Pancreas (tissue), 10 donors: ENCODE measurements at regions not wholly inside any gene's neighbourhood (a gene's known extent, or its start where the extent isn't known, plus 50 kb on each side); places are given as distances from the start of the nearest gene placed in this dataset.

Source experiments
- ATAC-seq, 4 donors: fragments of 200-7000 bp; cut with Tn5 transposase; one replicate each; pipeline versions ENCODE4 v1.8.0 to v1.9.1; 2020; ENCODE audit warnings: mild to moderate bottlenecking in 4 of 4, moderate library complexity in 4 of 4
- DNase-seq, 6 donors: peaks; one replicate each; pipeline ENCODE4 v3.0.0-alpha.2; 2020
- FAIRE-seq: peaks from 2 replicates; lab custom pipeline; 2012; peaks lifted over from hg19 to GRCh38; lab: Jason Lieb, UNC
- H3K27ac ChIP-seq, 4 donors: fragments of 200-600 bp; sonication (generic); 1 replicate in 3 of 4; 2 replicates in 1 of 4; pipeline versions ENCODE4 v1.5.0 to v1.8.0; 2020
- H3K27me3 ChIP-seq, 4 donors: fragments of 200-600 bp; one replicate each; pipeline ENCODE4 v1.8.0; 2021
- H3K36me3 ChIP-seq, 3 donors: fragments of 200-600 bp; sonication (generic) in 1 of 3; one replicate each; pipeline versions ENCODE4 v1.5.0 to v1.8.0; 2020 to 2021
- H3K4me1 ChIP-seq, 3 donors: fragments of 200-600 bp; one replicate each; pipeline ENCODE4 v1.8.0; 2021
- H3K4me3 ChIP-seq, 4 donors: fragments of 200-600 bp; sonication (generic) in 2 of 4; one replicate each; pipeline versions ENCODE4 v1.5.0 to v1.8.0; 2020 to 2021
- H3K9me3 ChIP-seq, 4 donors: fragments of 200-600 bp; one replicate each; pipeline ENCODE4 v1.8.0; 2021
- WGBS, 2 donors: extraction: QIAGEN DNeasy Blood & Tissue Kit; methylation state at CpG; one replicate each; pipeline ENCODE4 v1.1.7; 2013; 5-methylcytosine and 5-hydroxymethylcytosine counted together
- intact Hi-C, 3 donors: fragments of 100-400 bp; cut with DNase I; formaldehyde crosslinking; loops; one replicate each; pipeline versions ENCODE4 v1.11.1 to v1.14.2; 2022
- TF ChIP-seq, protein P1 (sequence below), 4 donors: fragments of 200-600 bp; sonication (generic) in 3 of 4; IDR thresholded peaks; one replicate each; pipeline versions ENCODE4 v1.5.0 to v1.8.0; 2021; ENCODE audit warnings: antibody characterized with exemption in 4 of 4
- donor health status: healthy with polysubstance abuse.
- donor health status: DM: no; HTN: no; CAD: no; lungs with moderate emphysema.
- donor health status: DM: no; HTN: no; CAD: no.
- donor health status: control.
- donor health status: control.
- donor health status: Bipolar disorder and iron deficiency.
- donor health status: DM: yes; HTN: yes; CAD: no.
- donor health status: DM: no; HTN: no; CAD: no.
- donor health status: DM: no; HTN: no; CAD: no.
- donor health status: DM: yes; HTN: yes; CAD: no.

DNA sequence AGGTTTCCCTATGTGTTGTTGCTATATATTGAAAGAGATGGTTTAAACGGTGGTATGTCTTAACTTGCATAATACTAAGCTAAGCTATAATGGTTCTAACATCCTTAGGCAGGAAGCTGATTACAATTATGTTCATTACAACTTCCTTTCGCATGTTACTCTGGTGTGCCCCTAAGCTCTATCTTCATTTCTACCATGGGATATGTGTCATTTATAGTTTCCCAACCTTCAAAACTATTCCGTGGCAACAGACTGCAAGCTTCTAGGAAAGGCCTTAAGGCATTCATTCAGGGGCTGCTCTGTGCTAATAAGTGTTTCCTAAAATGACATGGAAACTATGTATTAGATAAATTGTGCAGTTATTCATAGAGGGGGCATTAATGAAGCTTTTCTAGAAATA, 294.6 kb downstream of the GXYLT1 start:
- ATAC-seq (no peak), DNase-seq (no peak), FAIRE-seq (no peak)
- Histone ChIP-seq H3K27me3 (no peaks in the 10 kb centered on the region), H3K4me1 (no peaks in the 10 kb centered on the region), H3K27ac (no peak overlapping the region), H3K4me3 (no peak overlapping the region), H3K9me3 (no peaks in the 10 kb centered on the region), H3K36me3 (no peaks in the 10 kb centered on the region)
- intact Hi-C loops: no loop called here
- TF ChIP-seq, protein P1, sequence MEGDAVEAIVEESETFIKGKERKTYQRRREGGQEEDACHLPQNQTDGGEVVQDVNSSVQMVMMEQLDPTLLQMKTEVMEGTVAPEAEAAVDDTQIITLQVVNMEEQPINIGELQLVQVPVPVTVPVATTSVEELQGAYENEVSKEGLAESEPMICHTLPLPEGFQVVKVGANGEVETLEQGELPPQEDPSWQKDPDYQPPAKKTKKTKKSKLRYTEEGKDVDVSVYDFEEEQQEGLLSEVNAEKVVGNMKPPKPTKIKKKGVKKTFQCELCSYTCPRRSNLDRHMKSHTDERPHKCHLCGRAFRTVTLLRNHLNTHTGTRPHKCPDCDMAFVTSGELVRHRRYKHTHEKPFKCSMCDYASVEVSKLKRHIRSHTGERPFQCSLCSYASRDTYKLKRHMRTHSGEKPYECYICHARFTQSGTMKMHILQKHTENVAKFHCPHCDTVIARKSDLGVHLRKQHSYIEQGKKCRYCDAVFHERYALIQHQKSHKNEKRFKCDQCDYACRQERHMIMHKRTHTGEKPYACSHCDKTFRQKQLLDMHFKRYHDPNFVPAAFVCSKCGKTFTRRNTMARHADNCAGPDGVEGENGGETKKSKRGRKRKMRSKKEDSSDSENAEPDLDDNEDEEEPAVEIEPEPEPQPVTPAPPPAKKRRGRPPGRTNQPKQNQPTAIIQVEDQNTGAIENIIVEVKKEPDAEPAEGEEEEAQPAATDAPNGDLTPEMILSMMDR (IDR thresholded peaks at IDR 0.05): no peak
- 54 to 68% methylated on average over 3 of the region's 3 CpGs for WGBS, 2 donors

DNA sequence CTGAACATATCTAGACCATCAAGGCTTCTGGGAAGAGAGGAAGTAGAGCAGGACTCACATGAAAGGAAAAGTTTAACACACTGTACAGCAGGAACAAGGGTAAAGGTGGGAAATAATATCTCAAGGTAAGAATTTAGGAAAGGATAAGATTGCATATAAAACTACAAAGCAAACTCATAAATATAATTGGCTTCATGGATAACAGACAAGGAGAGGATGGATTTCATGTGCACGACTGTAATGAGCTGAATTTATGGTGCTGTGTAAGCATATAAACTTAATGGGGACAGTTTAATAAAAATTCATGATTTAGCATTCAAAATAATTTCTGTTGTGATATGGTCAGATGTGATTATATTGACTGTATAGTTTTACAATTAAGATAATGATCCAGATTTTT, 298.0 kb downstream of the GXYLT1 start:
- FAIRE-seq: no peak
- Histone ChIP-seq H3K4me3 (no peak overlapping the region), H3K9me3 (no peaks in the 10 kb centered on the region), H3K27me3 (no peaks in the 10 kb centered on the region), H3K4me1 (no peaks in the 10 kb centered on the region), H3K27ac (no peak overlapping the region), H3K36me3 (no peaks in the 10 kb centered on the region)
- intact Hi-C loops: no loop called here
- ATAC-seq: no peak
- DNase-seq: no peak
- TF ChIP-seq, protein P1 (IDR thresholded peaks at IDR 0.05): no peak
- WGBS, 2 donors: 41 to 45% methylated on average over 1 of the region's 1 CpG

- no peak overlapping the region for H3K27ac ChIP-seq
- H3K4me3 ChIP-seq: no peak overlapping the region
- WGBS, 2 donors: 24 to 30% methylated on average over 2 of the region's 2 CpGs
- TF ChIP-seq, protein P1 (IDR thresholded peaks at IDR 0.05): no peak
- no peak for DNase-seq
- no peaks in the 10 kb centered on the region for H3K9me3 ChIP-seq
- no peaks in the 10 kb centered on the region for H3K27me3 ChIP-seq
- intact Hi-C loops: no loop called here
- no peaks in the 10 kb centered on the region for H3K36me3 ChIP-seq
- FAIRE-seq: no peak
- ATAC-seq: no peak
- no peaks in the 10 kb centered on the region for H3K4me1 ChIP-seq
Observed at GRCh38 chr12:41836416-41836815, 308.3 kb downstream of the GXYLT1 start.

DNA sequence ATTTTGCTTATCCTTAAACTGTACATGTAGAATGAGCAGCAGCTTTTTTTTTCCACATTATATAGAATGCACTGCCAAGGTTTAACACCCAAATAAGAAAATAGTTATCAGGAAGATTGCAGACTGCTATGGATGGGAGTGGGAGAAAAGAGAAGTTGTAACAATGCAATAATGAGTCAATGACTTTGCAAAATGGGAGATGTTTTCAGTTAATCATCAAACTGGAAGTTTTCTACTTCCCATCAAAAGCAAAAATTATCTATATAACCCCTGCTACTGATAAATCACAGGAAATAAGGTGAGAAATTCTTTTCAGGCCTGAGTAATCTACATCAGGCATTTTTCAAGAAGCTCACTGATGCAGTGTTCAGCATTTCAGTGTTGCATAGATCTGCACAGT, 309.1 kb downstream of the GXYLT1 start:
- intact Hi-C loops: no loop called here
- FAIRE-seq (no peak), ATAC-seq (no peak), DNase-seq (no peak)
- no peak overlapping the region for H3K27ac ChIP-seq
- no peaks in the 10 kb centered on the region for H3K9me3 ChIP-seq
- H3K4me3 ChIP-seq: no peak overlapping the region
- H3K36me3 ChIP-seq: no peaks in the 10 kb centered on the region
- H3K4me1 ChIP-seq: no peaks in the 10 kb centered on the region
- TF ChIP-seq, protein P1 (IDR thresholded peaks at IDR 0.05): no peak
- H3K27me3 ChIP-seq: no peaks in the 10 kb centered on the region

DNA sequence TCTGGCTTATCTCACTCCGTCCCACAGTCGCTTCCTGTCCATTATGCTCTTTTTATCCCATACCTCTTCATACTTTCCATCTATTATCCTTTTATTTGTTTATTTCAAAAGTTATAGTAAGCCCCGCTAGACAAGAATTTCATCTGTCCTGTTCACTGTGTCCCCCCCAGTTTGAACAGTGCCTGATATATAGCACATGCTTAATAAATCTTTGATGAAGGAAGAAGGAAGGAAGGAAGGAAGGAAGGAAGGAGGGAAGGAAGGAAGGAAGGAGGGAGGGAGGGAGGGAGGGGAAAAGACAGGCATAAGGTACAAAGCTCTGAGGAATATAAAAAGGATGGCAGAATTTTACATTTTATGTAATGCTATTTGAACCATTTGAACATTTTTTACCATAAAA, 324.7 kb downstream of the GXYLT1 start:
- ATAC-seq (no peak), FAIRE-seq (no peak), DNase-seq (no peak)
- intact Hi-C loops: no loop called here
- Histone ChIP-seq H3K36me3 (no peaks in the 10 kb centered on the region), H3K27ac (no peak overlapping the region), H3K9me3 (no peaks in the 10 kb centered on the region), H3K4me3 (no peak overlapping the region), H3K4me1 (no peaks in the 10 kb centered on the region), H3K27me3 (no peaks in the 10 kb centered on the region)
- WGBS, 2 donors: 57 to 74% methylated on average over 3 of the region's 3 CpGs
- TF ChIP-seq, protein P1 (IDR thresholded peaks at IDR 0.05): no peak
